GM23338 (cell line): ENCODE measurements at regions not wholly inside any gene's neighbourhood (a gene's known extent, or its start where the extent isn't known, plus 50 kb on each side); places are given as distances from the start of the nearest gene placed in this dataset.

ENCODE experiments used
- CREB1 ChIP-seq: fragments of 250-450 bp; sonication (Bioruptor Pico); IDR thresholded peaks from 2 replicates; pipeline ENCODE4 v1.5.0; 2020; ENCODE audit warnings: low read depth, mild to moderate bottlenecking, moderate library complexity
- EZH2phosphoT487 ChIP-seq: fragments of 200-600 bp; sonication (generic); IDR thresholded peaks from one replicate; pipeline ENCODE4 v1.8.1; 2018; ENCODE audit warnings: antibody characterized with exemption; ENCODE audit not compliant: unreplicated experiment
- JUNB ChIP-seq: IDR thresholded peaks from one replicate; pipeline ENCODE4 v1.6.1; 2016; ENCODE audit warnings: antibody characterized with exemption; ENCODE audit not compliant: unreplicated experiment
- POLR2AphosphoS5 ChIP-seq: IDR thresholded peaks from 2 replicates; pipeline ENCODE4 v1.6.1; 2016; ENCODE audit warnings: antibody characterized with exemption, low read depth
- TF ChIP-seq, protein P1 (sequence below): IDR thresholded peaks from 2 replicates; pipeline ENCODE4 v1.6.1; 2016; ENCODE audit warnings: antibody characterized with exemption
- TF ChIP-seq, protein P2 (sequence below), 2 experiments: fragments of 200-600 bp in 1 of 2; sonication (generic) in 1 of 2; conservative IDR thresholded peaks; 2 replicates each; pipeline versions ENCODE4 v1.5.1 to v1.6.1; 2016 to 2017; ENCODE audit warnings: antibody characterized with exemption in 2 of 2, low read depth in 2 of 2, mild to moderate bottlenecking in 2 of 2, moderate library complexity in 1 of 2
- TF ChIP-seq, protein P3 (sequence below): IDR thresholded peaks from one replicate; pipeline ENCODE4 v1.6.1; 2018; ENCODE audit warnings: antibody characterized with exemption; ENCODE audit not compliant: unreplicated experiment

DNA sequence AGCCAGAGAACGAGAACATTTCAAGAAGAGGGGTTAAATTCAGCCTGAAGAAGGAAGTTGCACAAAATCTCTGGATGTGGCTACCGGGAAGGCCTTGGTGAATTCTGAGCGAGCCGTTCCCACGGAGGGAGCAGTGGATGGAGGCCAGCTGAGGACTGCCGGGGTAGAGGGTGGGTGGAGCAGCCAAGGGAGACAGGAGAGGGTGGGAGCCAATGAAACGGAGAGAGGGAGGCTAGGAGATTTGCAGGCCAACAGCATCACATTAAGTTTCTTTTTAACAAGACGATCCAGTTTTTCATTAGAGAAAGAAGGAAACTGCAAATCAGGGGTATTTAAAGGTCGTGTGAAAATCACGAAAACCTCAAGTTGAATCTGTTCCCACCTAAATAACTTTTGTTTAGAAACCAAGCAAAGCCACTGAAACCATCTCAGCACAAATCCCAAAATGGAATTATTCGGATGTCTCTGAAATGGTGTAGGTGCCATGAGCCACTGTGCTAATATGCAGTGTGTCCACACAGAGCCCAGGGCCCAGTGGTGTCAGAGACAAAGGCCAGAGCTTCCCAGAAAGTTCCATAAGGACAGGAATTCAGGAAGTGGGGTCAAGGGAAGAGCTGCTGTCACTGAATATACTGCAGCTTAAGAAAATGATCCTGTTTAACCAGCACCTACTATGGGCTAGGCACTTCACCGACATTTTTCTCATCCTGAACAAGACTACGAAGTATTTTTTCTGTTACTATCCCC is 59.7 kb upstream of the SLC35C1 start:
- TF ChIP-seq, protein P1, sequence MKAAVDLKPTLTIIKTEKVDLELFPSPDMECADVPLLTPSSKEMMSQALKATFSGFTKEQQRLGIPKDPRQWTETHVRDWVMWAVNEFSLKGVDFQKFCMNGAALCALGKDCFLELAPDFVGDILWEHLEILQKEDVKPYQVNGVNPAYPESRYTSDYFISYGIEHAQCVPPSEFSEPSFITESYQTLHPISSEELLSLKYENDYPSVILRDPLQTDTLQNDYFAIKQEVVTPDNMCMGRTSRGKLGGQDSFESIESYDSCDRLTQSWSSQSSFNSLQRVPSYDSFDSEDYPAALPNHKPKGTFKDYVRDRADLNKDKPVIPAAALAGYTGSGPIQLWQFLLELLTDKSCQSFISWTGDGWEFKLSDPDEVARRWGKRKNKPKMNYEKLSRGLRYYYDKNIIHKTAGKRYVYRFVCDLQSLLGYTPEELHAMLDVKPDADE = no peak
- no peak for TF ChIP-seq POLR2AphosphoS5
- TF ChIP-seq, protein P2, sequence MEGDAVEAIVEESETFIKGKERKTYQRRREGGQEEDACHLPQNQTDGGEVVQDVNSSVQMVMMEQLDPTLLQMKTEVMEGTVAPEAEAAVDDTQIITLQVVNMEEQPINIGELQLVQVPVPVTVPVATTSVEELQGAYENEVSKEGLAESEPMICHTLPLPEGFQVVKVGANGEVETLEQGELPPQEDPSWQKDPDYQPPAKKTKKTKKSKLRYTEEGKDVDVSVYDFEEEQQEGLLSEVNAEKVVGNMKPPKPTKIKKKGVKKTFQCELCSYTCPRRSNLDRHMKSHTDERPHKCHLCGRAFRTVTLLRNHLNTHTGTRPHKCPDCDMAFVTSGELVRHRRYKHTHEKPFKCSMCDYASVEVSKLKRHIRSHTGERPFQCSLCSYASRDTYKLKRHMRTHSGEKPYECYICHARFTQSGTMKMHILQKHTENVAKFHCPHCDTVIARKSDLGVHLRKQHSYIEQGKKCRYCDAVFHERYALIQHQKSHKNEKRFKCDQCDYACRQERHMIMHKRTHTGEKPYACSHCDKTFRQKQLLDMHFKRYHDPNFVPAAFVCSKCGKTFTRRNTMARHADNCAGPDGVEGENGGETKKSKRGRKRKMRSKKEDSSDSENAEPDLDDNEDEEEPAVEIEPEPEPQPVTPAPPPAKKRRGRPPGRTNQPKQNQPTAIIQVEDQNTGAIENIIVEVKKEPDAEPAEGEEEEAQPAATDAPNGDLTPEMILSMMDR (conservative IDR thresholded peaks at IDR 0.05; ENCODE audit: low read depth in 2 of 2) = no peak
- TF ChIP-seq JUNB = no peak
- no peak for TF ChIP-seq EZH2phosphoT487
- no peak for TF ChIP-seq CREB1
- TF ChIP-seq, protein P3, sequence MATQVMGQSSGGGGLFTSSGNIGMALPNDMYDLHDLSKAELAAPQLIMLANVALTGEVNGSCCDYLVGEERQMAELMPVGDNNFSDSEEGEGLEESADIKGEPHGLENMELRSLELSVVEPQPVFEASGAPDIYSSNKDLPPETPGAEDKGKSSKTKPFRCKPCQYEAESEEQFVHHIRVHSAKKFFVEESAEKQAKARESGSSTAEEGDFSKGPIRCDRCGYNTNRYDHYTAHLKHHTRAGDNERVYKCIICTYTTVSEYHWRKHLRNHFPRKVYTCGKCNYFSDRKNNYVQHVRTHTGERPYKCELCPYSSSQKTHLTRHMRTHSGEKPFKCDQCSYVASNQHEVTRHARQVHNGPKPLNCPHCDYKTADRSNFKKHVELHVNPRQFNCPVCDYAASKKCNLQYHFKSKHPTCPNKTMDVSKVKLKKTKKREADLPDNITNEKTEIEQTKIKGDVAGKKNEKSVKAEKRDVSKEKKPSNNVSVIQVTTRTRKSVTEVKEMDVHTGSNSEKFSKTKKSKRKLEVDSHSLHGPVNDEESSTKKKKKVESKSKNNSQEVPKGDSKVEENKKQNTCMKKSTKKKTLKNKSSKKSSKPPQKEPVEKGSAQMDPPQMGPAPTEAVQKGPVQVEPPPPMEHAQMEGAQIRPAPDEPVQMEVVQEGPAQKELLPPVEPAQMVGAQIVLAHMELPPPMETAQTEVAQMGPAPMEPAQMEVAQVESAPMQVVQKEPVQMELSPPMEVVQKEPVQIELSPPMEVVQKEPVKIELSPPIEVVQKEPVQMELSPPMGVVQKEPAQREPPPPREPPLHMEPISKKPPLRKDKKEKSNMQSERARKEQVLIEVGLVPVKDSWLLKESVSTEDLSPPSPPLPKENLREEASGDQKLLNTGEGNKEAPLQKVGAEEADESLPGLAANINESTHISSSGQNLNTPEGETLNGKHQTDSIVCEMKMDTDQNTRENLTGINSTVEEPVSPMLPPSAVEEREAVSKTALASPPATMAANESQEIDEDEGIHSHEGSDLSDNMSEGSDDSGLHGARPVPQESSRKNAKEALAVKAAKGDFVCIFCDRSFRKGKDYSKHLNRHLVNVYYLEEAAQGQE = no peak
